ENCODE measurements at regions not wholly inside any gene's neighbourhood (a gene's known extent, or its start where the extent isn't known, plus 50 kb on each side); places are given as distances from the start of the nearest gene placed in this dataset.
A peak's percentile ranks its signal among the peaks of the same experiment; 100 is the strongest.

- Histone ChIP-seq H3K27ac (no peak overlapping the region), H3K9ac (ENCODE audit: insufficient read length) (no peak overlapping the region), H3K36me3 (ENCODE audit: insufficient read depth, low read length) (no peaks in the 10 kb centered on the region), H3K4me3 (no peak overlapping the region), H3K9me3 (ENCODE audit: low read depth, low read length) (no peaks in the 10 kb centered on the region)
- no peak for TF ChIP-seq FOXP2 (optimal IDR thresholded peaks at IDR 0.05; ENCODE audit: control extremely low read depth, extremely low read length, insufficient read depth)
- no peak for TF ChIP-seq POLR2AphosphoS5 (IDR thresholded peaks at IDR 0.05; ENCODE audit: borderline replicate concordance, low read depth, low read length)
- DNase-seq (ENCODE audit: low read depth, low spot score), result no peak
Measured at GRCh38 chr10:112004075-112004474, 179.5 kb downstream of the GPAM start.

- no peak for DNase-seq (ENCODE audit: low read depth, low spot score)
- H3K4me3 ChIP-seq, result no peak overlapping the region
- H3K27ac ChIP-seq, result no peak overlapping the region
- no peaks in the 10 kb centered on the region for H3K9me3 ChIP-seq (ENCODE audit: low read depth, low read length)
- TF ChIP-seq POLR2AphosphoS5 (IDR thresholded peaks at IDR 0.05; ENCODE audit: borderline replicate concordance, low read depth, low read length) (no peak), FOXP2 (optimal IDR thresholded peaks at IDR 0.05; ENCODE audit: control extremely low read depth, extremely low read length, insufficient read depth) (no peak), EZH2 (IDR thresholded peaks at IDR 0.05) (no peak)
- H3K9ac ChIP-seq (ENCODE audit: insufficient read length), result no peak overlapping the region
- no peaks in the 10 kb centered on the region for H3K36me3 ChIP-seq (ENCODE audit: insufficient read depth, low read length)
Measured at GRCh38 chr10:112005044-112005443, 178.5 kb downstream of the GPAM start.

GRCh38 chr10:112006407-112006806 lies 177.2 kb downstream of the GPAM start:
- no peak for TF ChIP-seq EZH2 (IDR thresholded peaks at IDR 0.05)
- no peak for TF ChIP-seq POLR2AphosphoS5 (IDR thresholded peaks at IDR 0.05; ENCODE audit: borderline replicate concordance, low read depth, low read length)
- TF ChIP-seq FOXP2 (optimal IDR thresholded peaks at IDR 0.05; ENCODE audit: control extremely low read depth, extremely low read length, insufficient read depth), result no peak
- Histone ChIP-seq H3K9ac (ENCODE audit: insufficient read length) (no peak overlapping the region), H3K4me3 (peak overlapping the region; percentile 25; the same call in 1 of the 2 replicates), H3K9me3 (ENCODE audit: low read depth, low read length) (no peaks in the 10 kb centered on the region), H3K36me3 (ENCODE audit: insufficient read depth, low read length) (no peaks in the 10 kb centered on the region), H3K27ac (no peak overlapping the region)
- DNase-seq (ENCODE audit: low read depth, low spot score), result no peak

GRCh38 chr10:112006831-112007230 lies 176.7 kb downstream of the GPAM start:
- no peak for TF ChIP-seq POLR2AphosphoS5 (IDR thresholded peaks at IDR 0.05; ENCODE audit: borderline replicate concordance, low read depth, low read length)
- no peak for TF ChIP-seq FOXP2 (optimal IDR thresholded peaks at IDR 0.05; ENCODE audit: control extremely low read depth, extremely low read length, insufficient read depth)
- TF ChIP-seq EZH2 (IDR thresholded peaks at IDR 0.05), result no peak
- no peak overlapping the region for H3K27ac ChIP-seq
- H3K9me3 ChIP-seq (ENCODE audit: low read depth, low read length), result no peaks in the 10 kb centered on the region
- peak overlapping the region; percentile 25; the same call in 1 of the 2 replicates for H3K4me3 ChIP-seq
- H3K36me3 ChIP-seq (ENCODE audit: insufficient read depth, low read length), result no peaks in the 10 kb centered on the region
- peak; percentile 47 for DNase-seq (ENCODE audit: low read depth, low spot score)
- no peak overlapping the region for H3K9ac ChIP-seq (ENCODE audit: insufficient read length)

GRCh38 chr10:112022196-112022595 lies 161.4 kb downstream of the GPAM start:
- TF ChIP-seq POLR2AphosphoS5 (IDR thresholded peaks at IDR 0.05; ENCODE audit: borderline replicate concordance, low read depth, low read length) (no peak), EZH2 (IDR thresholded peaks at IDR 0.05) (no peak)
- Histone ChIP-seq H3K36me3 (ENCODE audit: insufficient read depth, low read length) (no peaks in the 10 kb centered on the region), H3K9ac (ENCODE audit: insufficient read length) (no peak overlapping the region), H3K27ac (no peak overlapping the region), H3K4me3 (no peak overlapping the region), H3K9me3 (ENCODE audit: low read depth, low read length) (no peaks in the 10 kb centered on the region)
- DNase-seq (ENCODE audit: low read depth, low spot score), result no peak

- no peak for DNase-seq (ENCODE audit: low read depth, low spot score)
- Histone ChIP-seq H3K9ac (ENCODE audit: insufficient read length) (no peak overlapping the region), H3K27ac (no peak overlapping the region), H3K9me3 (ENCODE audit: low read depth, low read length) (no peaks in the 10 kb centered on the region), H3K4me3 (no peak overlapping the region), H3K36me3 (ENCODE audit: insufficient read depth, low read length) (no peaks in the 10 kb centered on the region)
- TF ChIP-seq POLR2AphosphoS5 (IDR thresholded peaks at IDR 0.05; ENCODE audit: borderline replicate concordance, low read depth, low read length), result no peak
- TF ChIP-seq EZH2 (IDR thresholded peaks at IDR 0.05), result no peak
- TF ChIP-seq FOXP2 (optimal IDR thresholded peaks at IDR 0.05; ENCODE audit: control extremely low read depth, extremely low read length, insufficient read depth), result no peak
Measured at GRCh38 chr10:112024079-112024478, 159.5 kb downstream of the GPAM start.

GRCh38 chr10:112025228-112025627 lies 158.3 kb downstream of the GPAM start:
- no peak for DNase-seq (ENCODE audit: low read depth, low spot score)
- H3K9ac ChIP-seq (ENCODE audit: insufficient read length), result no peak overlapping the region
- no peaks in the 10 kb centered on the region for H3K9me3 ChIP-seq (ENCODE audit: low read depth, low read length)
- no peaks in the 10 kb centered on the region for H3K36me3 ChIP-seq (ENCODE audit: insufficient read depth, low read length)
- no peak overlapping the region for H3K4me3 ChIP-seq
- TF ChIP-seq POLR2AphosphoS5 (IDR thresholded peaks at IDR 0.05; ENCODE audit: borderline replicate concordance, low read depth, low read length) (no peak), EZH2 (IDR thresholded peaks at IDR 0.05) (no peak), FOXP2 (optimal IDR thresholded peaks at IDR 0.05; ENCODE audit: control extremely low read depth, extremely low read length, insufficient read depth) (no peak)
- H3K27ac ChIP-seq, result no peak overlapping the region

GRCh38 chr10:112026438-112026837 lies 157.1 kb downstream of the GPAM start:
- TF ChIP-seq POLR2AphosphoS5 (IDR thresholded peaks at IDR 0.05; ENCODE audit: borderline replicate concordance, low read depth, low read length), result no peak
- no peak for TF ChIP-seq EZH2 (IDR thresholded peaks at IDR 0.05)
- no peak for TF ChIP-seq FOXP2 (optimal IDR thresholded peaks at IDR 0.05; ENCODE audit: control extremely low read depth, extremely low read length, insufficient read depth)
- H3K4me3 ChIP-seq, result no peak overlapping the region
- H3K9me3 ChIP-seq (ENCODE audit: low read depth, low read length), result no peaks in the 10 kb centered on the region
- no peak overlapping the region for H3K27ac ChIP-seq
- DNase-seq (ENCODE audit: low read depth, low spot score), result no peak
- H3K36me3 ChIP-seq (ENCODE audit: insufficient read depth, low read length), result no peaks in the 10 kb centered on the region
- no peak overlapping the region for H3K9ac ChIP-seq (ENCODE audit: insufficient read length)

GRCh38 chr10:112027731-112028280 lies 155.8 kb downstream of the GPAM start:
- H3K9me3 ChIP-seq (ENCODE audit: low read depth, low read length), result no peaks in the 10 kb centered on the region
- no peak for DNase-seq (ENCODE audit: low read depth, low spot score)
- H3K4me3 ChIP-seq, result no peak overlapping the region
- H3K9ac ChIP-seq (ENCODE audit: insufficient read length), result no peak overlapping the region
- H3K36me3 ChIP-seq (ENCODE audit: insufficient read depth, low read length), result no peaks in the 10 kb centered on the region
- H3K27ac ChIP-seq, result no peak overlapping the region
- TF ChIP-seq EZH2 (IDR thresholded peaks at IDR 0.05), result no peak
- no peak for TF ChIP-seq POLR2AphosphoS5 (IDR thresholded peaks at IDR 0.05; ENCODE audit: borderline replicate concordance, low read depth, low read length)
- no peak for TF ChIP-seq FOXP2 (optimal IDR thresholded peaks at IDR 0.05; ENCODE audit: control extremely low read depth, extremely low read length, insufficient read depth)
